GM13976 (cell line): ENCODE measurements at regions not wholly inside any gene's neighbourhood (a gene's known extent, or its start where the extent isn't known, plus 50 kb on each side); places are given as distances from the start of the nearest gene placed in this dataset.

Experiments
- DNase-seq: peaks from one replicate; pipeline ENCODE4 v3.0.0; 2012; ENCODE audit warnings: low spot score
- CTCF ChIP-seq: IDR thresholded peaks from 2 replicates; pipeline ENCODE4 v1.5.1; 2012; ENCODE audit warnings: borderline replicate concordance, mild to moderate bottlenecking; ENCODE audit not compliant: insufficient read depth; ENCODE audit errors: extremely low read depth, missing control alignments, control extremely low read depth
- in situ Hi-C: fragments of 300-500 bp; cut with MboI; formaldehyde crosslinking; loops from one replicate; pipeline ENCODE4 v1.12.0; 2022; ENCODE audit warnings: low sequenced_read_pairs, mixed read lengths, inconsistent platforms; ENCODE audit not compliant: unreplicated experiment

- in situ Hi-C loops, result no loop called here
These were observed 503.8 kb downstream of the NPHP4 start for GRCh38 chr1:5488448-5488847.

DNA sequence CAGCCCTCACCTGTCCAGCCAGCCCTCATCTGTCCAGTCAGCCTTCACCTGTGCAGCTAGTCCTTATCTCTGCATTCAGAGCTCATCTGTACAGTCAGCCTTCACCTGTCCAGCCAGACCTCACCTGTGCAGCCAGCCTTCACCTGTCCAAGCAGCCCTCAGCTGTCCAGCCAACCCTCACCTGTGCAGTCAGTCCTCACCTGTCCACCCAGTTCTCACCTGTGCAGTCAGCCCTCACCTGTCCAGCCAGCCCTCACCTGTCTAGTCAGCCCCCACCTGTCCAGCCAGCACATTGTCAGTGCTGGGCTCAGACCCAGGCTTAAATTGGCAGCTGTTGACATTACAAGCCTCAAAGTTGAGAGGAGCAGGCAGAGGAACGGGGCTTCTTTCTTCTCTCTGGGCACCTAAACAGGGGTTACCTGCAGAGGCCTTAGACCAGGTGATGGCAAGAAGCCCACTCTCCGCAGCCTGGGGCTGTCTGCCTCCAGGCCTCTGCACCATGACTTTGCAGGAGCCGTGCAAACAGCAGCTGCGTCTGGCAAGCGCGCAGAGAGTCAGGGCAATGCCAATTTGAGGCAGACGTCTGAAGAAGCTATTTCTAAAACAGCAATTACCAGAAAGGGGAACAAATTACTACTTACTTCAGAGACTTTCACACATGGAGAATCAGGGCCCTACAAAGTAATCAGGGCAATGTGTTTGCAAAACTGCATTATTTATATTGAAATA lies 506.1 kb downstream of the NPHP4 start:
- no peak for TF ChIP-seq CTCF
- DNase-seq, result no peak

More at GRCh38 chr1:5488448-5488847, 503.8 kb downstream of the NPHP4 start:
- DNase-seq, result no peak
- TF ChIP-seq CTCF, result no peak

GRCh38 chr1:5485436-5485835 lies 506.8 kb downstream of the NPHP4 start:
- in situ Hi-C loops, result no loop called here
- TF ChIP-seq CTCF, result no peak

More for the DNA sequence above, 506.1 kb downstream of the NPHP4 start:
- in situ Hi-C loops, result no loop called here

GRCh38 chr1:5484451-5485165 lies 507.6 kb downstream of the NPHP4 start:
- TF ChIP-seq CTCF, result no peak
- in situ Hi-C loops, result no loop called here
- DNase-seq, result no peak

More at GRCh38 chr1:5485436-5485835, 506.8 kb downstream of the NPHP4 start:
- DNase-seq, result no peak

- in situ Hi-C loops, result no loop called here
- TF ChIP-seq CTCF, result no peak
- peak; percentile 44 for DNase-seq
These were observed 510.3 kb downstream of the NPHP4 start for GRCh38 chr1:5481889-5482288.

- no peak for DNase-seq
- TF ChIP-seq CTCF, result no peak
- in situ Hi-C loops, result no loop called here
These were observed 511.3 kb downstream of the NPHP4 start for GRCh38 chr1:5480906-5481305.
